Tibial nerve (tissue), 4 donors: ENCODE measurements at regions not wholly inside any gene's neighbourhood (a gene's known extent, or its start where the extent isn't known, plus 50 kb on each side); places are given as distances from the start of the nearest gene placed in this dataset.

Experiments used
- DNase-seq, 2 donors: peaks; one replicate each; pipeline ENCODE4 v3.0.0-alpha.2; 2019; ENCODE audit warnings: low spot score in 2 of 2
- H3K27ac ChIP-seq, 4 donors: fragments of 200-600 bp; sonication (generic) in 3 of 4; one replicate each; pipeline ENCODE4 v1.5.1; 2017 to 2019; ENCODE audit warnings: mild to moderate bottlenecking in 1 of 4
- H3K27me3 ChIP-seq, 2 donors: fragments of 200-600 bp; sonication (generic) in 1 of 2; one replicate each; pipeline versions ENCODE4 v1.5.1 to v1.6.0; 2017 to 2019
- H3K36me3 ChIP-seq, 3 donors: fragments of 200-600 bp; sonication (generic); one replicate each; pipeline ENCODE4 v1.5.1; 2018 to 2019
- H3K4me1 ChIP-seq, 4 donors: fragments of 200-600 bp; sonication (generic) in 3 of 4; one replicate each; pipeline ENCODE4 v1.5.1; 2017 to 2019
- H3K4me3 ChIP-seq, 4 donors: fragments of 200-600 bp; sonication (generic) in 3 of 4; one replicate each; pipeline ENCODE4 v1.5.1; 2017 to 2019; ENCODE audit warnings: mild to moderate bottlenecking in 1 of 4, moderate library complexity in 1 of 4
- H3K9me3 ChIP-seq, 4 donors: fragments of 200-600 bp; sonication (generic) in 3 of 4; one replicate each; pipeline ENCODE4 v1.5.1; 2017 to 2019
- CTCF ChIP-seq, 5 experiments: fragments of 200-600 bp in 3 of 5; fragments of 450-650 bp in 2 of 5; sonication (generic) in 3 of 5; IDR thresholded peaks; one replicate each; pipeline ENCODE4 v1.5.1; 2016 to 2019; ENCODE audit warnings: antibody characterized with exemption in 5 of 5, mild to moderate bottlenecking in 3 of 5, moderate library complexity in 2 of 5
- EP300 ChIP-seq, 2 donors: sonication (generic); formaldehyde crosslinking; IDR thresholded peaks; one replicate each; pipeline ENCODE4 v1.6.1; 2017; ENCODE audit warnings: antibody characterized with exemption in 2 of 2, mild to moderate bottlenecking in 1 of 2
- POLR2A ChIP-seq, 2 donors: fragments of 450-650 bp; IDR thresholded peaks; one replicate each; pipeline ENCODE4 v1.6.1; 2017; ENCODE audit warnings: antibody characterized with exemption in 2 of 2, mild to moderate bottlenecking in 2 of 2, moderate library complexity in 2 of 2
- whole genome bisulfite sequencing, 2 donors: methylation state at CpG; one replicate each; pipeline ENCODE4 v1.1.5; 2018; 5-methylcytosine and 5-hydroxymethylcytosine counted together

DNA sequence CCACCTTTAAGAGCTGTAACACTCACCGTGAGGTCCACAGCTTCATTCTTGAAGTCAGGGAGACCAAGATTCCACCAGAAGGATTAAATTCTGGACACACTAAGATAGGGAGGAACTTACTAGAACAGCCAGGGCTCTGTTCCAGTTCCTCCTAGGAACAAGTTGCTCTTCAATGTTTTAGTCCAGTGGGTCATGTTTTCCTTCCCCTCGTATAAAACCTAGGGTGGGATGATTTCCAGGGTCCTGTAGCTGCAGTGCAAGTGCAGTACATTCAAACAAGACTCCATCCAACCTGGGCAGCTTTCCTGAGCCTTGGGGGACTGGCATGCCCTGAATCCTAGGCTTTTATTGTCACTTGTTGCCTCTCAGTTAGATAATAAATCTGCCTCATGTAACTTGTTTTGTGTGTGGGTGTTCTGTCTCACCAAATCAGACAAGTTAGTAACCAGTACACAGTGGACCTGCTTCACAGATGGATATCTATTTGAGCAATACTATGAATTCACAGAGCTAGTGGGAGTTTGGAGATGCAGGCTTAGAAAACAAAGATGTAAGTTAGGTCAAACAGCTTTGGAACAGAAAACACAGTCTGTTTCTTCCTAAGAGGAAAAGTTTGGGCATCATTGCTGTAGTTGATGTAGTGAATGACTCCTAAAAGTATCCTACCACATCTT, 405.6 kb downstream of the GABRG2 start:
- Histone ChIP-seq H3K9me3 (no peaks in the 10 kb centered on the region), H3K4me1 (no peaks in the 10 kb centered on the region), H3K27ac (no peak overlapping the region), H3K4me3 (no peak overlapping the region), H3K27me3 (no peaks in the 10 kb centered on the region), H3K36me3 (no peaks in the 10 kb centered on the region)
- no peak for DNase-seq
- TF ChIP-seq EP300 (IDR thresholded peaks at IDR 0.05) (no peak), CTCF (IDR thresholded peaks at IDR 0.05) (no peak), POLR2A (IDR thresholded peaks at IDR 0.05) (no peak)
- 40 to 64% methylated on average over 2 of the region's 2 CpGs for WGBS, 2 donors

GRCh38 chr5:162474239-162474638, 406.7 kb downstream of the GABRG2 start:
- Histone ChIP-seq H3K36me3 (no peaks in the 10 kb centered on the region), H3K27me3 (no peaks in the 10 kb centered on the region), H3K9me3 (no peaks in the 10 kb centered on the region), H3K4me3 (no peak overlapping the region), H3K4me1 (no peaks in the 10 kb centered on the region), H3K27ac (no peak overlapping the region)
- no peak for DNase-seq
- no peak for TF ChIP-seq POLR2A (IDR thresholded peaks at IDR 0.05)
- TF ChIP-seq EP300 (IDR thresholded peaks at IDR 0.05), result no peak
- TF ChIP-seq CTCF (IDR thresholded peaks at IDR 0.05), result no peak

- no peak for TF ChIP-seq EP300 (IDR thresholded peaks at IDR 0.05)
- no peak for TF ChIP-seq CTCF (IDR thresholded peaks at IDR 0.05)
- no peak for TF ChIP-seq POLR2A (IDR thresholded peaks at IDR 0.05)
- no peak for DNase-seq
- H3K9me3 ChIP-seq, result no peaks in the 10 kb centered on the region
- H3K36me3 ChIP-seq, result no peaks in the 10 kb centered on the region
- 96 to 97% methylated on average over 6 of the region's 6 CpGs for WGBS, 2 donors
- H3K27ac ChIP-seq, result no peak overlapping the region
- no peaks in the 10 kb centered on the region for H3K4me1 ChIP-seq
- H3K4me3 ChIP-seq, result no peak overlapping the region
- no peaks in the 10 kb centered on the region for H3K27me3 ChIP-seq
Measured at GRCh38 chr5:162484095-162484494, 416.5 kb downstream of the GABRG2 start.

- H3K27ac ChIP-seq, result no peak overlapping the region
- H3K36me3 ChIP-seq, result no peaks in the 10 kb centered on the region
- TF ChIP-seq POLR2A (IDR thresholded peaks at IDR 0.05), result no peak
- no peak overlapping the region for H3K4me3 ChIP-seq
- no peaks in the 10 kb centered on the region for H3K9me3 ChIP-seq
- DNase-seq, result no peak
- no peaks in the 10 kb centered on the region for H3K4me1 ChIP-seq
- no peaks in the 10 kb centered on the region for H3K27me3 ChIP-seq
- WGBS, 2 donors, result 88 to 92% methylated on average over 5 of the region's 5 CpGs
Measured at GRCh38 chr5:162484986-162485385, 417.4 kb downstream of the GABRG2 start.

- 73 to 82% methylated on average over 8 of the region's 8 CpGs for WGBS, 2 donors
- Histone ChIP-seq H3K4me3 (no peak overlapping the region), H3K9me3 (no peaks in the 10 kb centered on the region), H3K27ac (no peak overlapping the region), H3K4me1 (no peaks in the 10 kb centered on the region), H3K36me3 (no peaks in the 10 kb centered on the region), H3K27me3 (no peaks in the 10 kb centered on the region)
- DNase-seq, result no peak
- no peak for TF ChIP-seq POLR2A (IDR thresholded peaks at IDR 0.05)
- no peak for TF ChIP-seq EP300 (IDR thresholded peaks at IDR 0.05)
- TF ChIP-seq CTCF (IDR thresholded peaks at IDR 0.05), result no peak
Measured at GRCh38 chr5:162485666-162486292, 418.2 kb downstream of the GABRG2 start.
